HUES6 (cell line): ENCODE measurements at regions not wholly inside any gene's neighbourhood (a gene's known extent, or its start where the extent isn't known, plus 50 kb on each side); places are given as distances from the start of the nearest gene placed in this dataset.

Experiments
- H3K27ac ChIP-seq: 2 replicates; pipeline ENCODE4 v1.7.0; 2013; ENCODE audit warnings: low read depth, mild to moderate bottlenecking, low read length, inconsistent platforms
- H3K27me3 ChIP-seq: 2 replicates; pipeline ENCODE4 v1.6.1; 2013; ENCODE audit warnings: low read length; ENCODE audit not compliant: control insufficient read depth, insufficient read depth
- H3K36me3 ChIP-seq: 2 replicates; pipeline ENCODE4 v1.6.1; 2013; ENCODE audit warnings: low read length; ENCODE audit not compliant: control insufficient read depth, insufficient read depth
- H3K4me1 ChIP-seq: 2 replicates; pipeline ENCODE4 v1.6.1; 2013; ENCODE audit warnings: low read length; ENCODE audit not compliant: control insufficient read depth, insufficient read depth
- H3K4me3 ChIP-seq: 2 replicates; pipeline ENCODE4 v1.5.1; 2013; ENCODE audit warnings: low read depth, low read length
- H3K9ac ChIP-seq: one replicate; pipeline ENCODE4 v1.6.1; 2013; ENCODE audit warnings: mild to moderate bottlenecking, low read length
- H3K9me3 ChIP-seq: 2 replicates; pipeline ENCODE4 v1.6.1; 2013; ENCODE audit warnings: low read depth, low read length; ENCODE audit not compliant: control insufficient read depth, insufficient read depth

- Histone ChIP-seq H3K27me3 (no peaks in the 10 kb centered on the region), H3K36me3 (no peaks in the 10 kb centered on the region), H3K4me1 (no peaks in the 10 kb centered on the region; the same call in 1 of the 2 replicates), H3K4me3 (no peak overlapping the region), H3K27ac (no peak overlapping the region), H3K9me3 (no peaks in the 10 kb centered on the region), H3K9ac (no peak overlapping the region)
Measured at GRCh38 chr19:28196961-28197360, 1016.0 kb downstream of the UQCRFS1 start.

GRCh38 chr19:28196101-28196500 lies 1016.9 kb downstream of the UQCRFS1 start:
- H3K4me3 ChIP-seq: no peak overlapping the region
- no peak overlapping the region for H3K9ac ChIP-seq
- no peaks in the 10 kb centered on the region for H3K36me3 ChIP-seq
- H3K9me3 ChIP-seq: no peaks in the 10 kb centered on the region
- H3K27ac ChIP-seq: no peak overlapping the region
- H3K27me3 ChIP-seq: no peaks in the 10 kb centered on the region
- no peaks in the 10 kb centered on the region; the same call in 1 of the 2 replicates for H3K4me1 ChIP-seq

- H3K4me1 ChIP-seq: peaks cover 18% of the 10 kb centered on the region; the same call in 1 of the 2 replicates
- H3K27me3 ChIP-seq: no peaks in the 10 kb centered on the region
Measured at GRCh38 chr19:28185646-28186045, 1027.3 kb downstream of the UQCRFS1 start.

DNA sequence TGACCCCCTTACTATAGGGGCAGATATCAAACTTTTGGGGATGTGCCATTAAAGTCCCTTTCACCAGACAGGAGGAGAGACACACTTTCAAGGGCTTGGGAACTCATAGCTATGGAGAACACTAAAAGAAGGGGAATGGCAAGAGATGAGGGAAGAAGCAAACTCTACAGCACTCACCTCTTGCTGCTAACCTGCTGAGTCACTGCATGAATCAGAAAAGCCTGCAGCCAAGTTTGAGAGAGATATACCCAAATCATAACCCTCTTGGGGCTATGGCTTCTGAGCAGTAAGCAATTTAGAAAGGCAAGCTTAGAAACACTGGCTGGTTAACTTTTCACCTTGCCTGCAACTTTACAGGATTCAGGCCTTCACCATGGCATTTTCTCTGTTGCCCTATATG lies 1028.0 kb downstream of the UQCRFS1 start:
- Histone ChIP-seq H3K4me3 (no peak overlapping the region), H3K4me1 (peaks cover 18% of the 10 kb centered on the region; the same call in 1 of the 2 replicates), H3K27me3 (no peaks in the 10 kb centered on the region), H3K9ac (no peak overlapping the region), H3K36me3 (no peaks in the 10 kb centered on the region), H3K27ac (no peak overlapping the region), H3K9me3 (peaks cover 13% of the 10 kb centered on the region; the same call in 1 of the 2 replicates)

More at GRCh38 chr19:28185646-28186045, 1027.3 kb downstream of the UQCRFS1 start:
- no peak overlapping the region for H3K27ac ChIP-seq
- peaks cover 13% of the 10 kb centered on the region; the same call in 1 of the 2 replicates for H3K9me3 ChIP-seq
- no peaks in the 10 kb centered on the region for H3K36me3 ChIP-seq
- H3K9ac ChIP-seq: no peak overlapping the region
- H3K4me3 ChIP-seq: no peak overlapping the region

DNA sequence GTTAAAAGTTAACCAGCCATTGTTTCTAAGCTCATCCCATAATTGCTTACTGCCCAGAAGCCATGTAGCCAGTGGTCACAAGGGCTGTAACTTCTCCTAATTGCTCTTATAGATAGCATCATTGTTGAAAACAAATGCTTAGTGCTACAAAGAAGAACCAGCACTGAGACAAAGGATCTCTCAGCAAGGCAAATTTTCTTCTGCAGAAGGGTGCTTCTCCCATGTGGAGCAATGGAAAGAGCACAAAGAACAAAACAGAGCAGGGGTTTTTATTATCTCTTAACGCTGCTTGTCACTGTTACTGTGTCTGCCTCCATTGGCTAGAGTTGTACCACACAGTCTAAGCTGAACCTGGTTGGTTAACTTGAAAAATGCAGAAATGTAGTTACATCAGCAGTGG lies 1036.8 kb downstream of the UQCRFS1 start:
- Histone ChIP-seq H3K27ac (no peak overlapping the region), H3K4me1 (no peaks in the 10 kb centered on the region), H3K9me3 (peaks cover 42% of the 10 kb centered on the region), H3K9ac (no peak overlapping the region), H3K4me3 (no peak overlapping the region), H3K36me3 (no peaks in the 10 kb centered on the region), H3K27me3 (no peaks in the 10 kb centered on the region)

- no peak overlapping the region for H3K4me3 ChIP-seq
- H3K9me3 ChIP-seq: peaks cover 34% of the 10 kb centered on the region
- H3K9ac ChIP-seq: no peak overlapping the region
- H3K4me1 ChIP-seq: peaks cover 40% of the 10 kb centered on the region
- no peak overlapping the region for H3K27ac ChIP-seq
- no peaks in the 10 kb centered on the region for H3K27me3 ChIP-seq
- no peaks in the 10 kb centered on the region for H3K36me3 ChIP-seq
Measured at GRCh38 chr19:28171983-28172382, 1041.0 kb downstream of the UQCRFS1 start.

DNA sequence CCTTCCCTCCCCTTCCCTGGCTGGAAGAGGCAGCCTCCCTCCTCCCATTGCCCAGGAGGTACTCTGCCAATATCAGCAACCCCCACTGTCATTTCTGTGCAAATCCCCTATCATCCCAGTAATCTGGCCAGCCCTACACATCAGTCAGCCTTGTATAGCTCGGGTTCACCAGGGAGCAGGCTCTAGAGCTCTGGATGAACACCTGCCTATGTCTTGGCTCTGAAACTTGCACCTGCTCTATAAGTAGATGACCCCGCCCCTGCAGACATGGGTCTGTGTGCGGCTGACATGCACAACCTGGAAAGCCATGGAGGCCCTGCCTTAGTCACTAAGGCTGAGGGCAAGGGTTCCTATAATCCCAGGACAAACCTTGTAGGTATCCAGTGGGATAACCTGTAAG lies 1042.9 kb downstream of the UQCRFS1 start:
- H3K9me3 ChIP-seq: peaks cover 15% of the 10 kb centered on the region; the same call in 1 of the 2 replicates
- no peaks in the 10 kb centered on the region for H3K36me3 ChIP-seq
- H3K27ac ChIP-seq: peak overlapping the region; percentile 88; the same call in 1 of the 2 replicates
- peaks cover 41% of the 10 kb centered on the region for H3K4me1 ChIP-seq
- H3K27me3 ChIP-seq: no peaks in the 10 kb centered on the region
- no peak overlapping the region; the same call in none of the 2 replicates for H3K4me3 ChIP-seq
- peak overlapping the region; percentile 74 for H3K9ac ChIP-seq

DNA sequence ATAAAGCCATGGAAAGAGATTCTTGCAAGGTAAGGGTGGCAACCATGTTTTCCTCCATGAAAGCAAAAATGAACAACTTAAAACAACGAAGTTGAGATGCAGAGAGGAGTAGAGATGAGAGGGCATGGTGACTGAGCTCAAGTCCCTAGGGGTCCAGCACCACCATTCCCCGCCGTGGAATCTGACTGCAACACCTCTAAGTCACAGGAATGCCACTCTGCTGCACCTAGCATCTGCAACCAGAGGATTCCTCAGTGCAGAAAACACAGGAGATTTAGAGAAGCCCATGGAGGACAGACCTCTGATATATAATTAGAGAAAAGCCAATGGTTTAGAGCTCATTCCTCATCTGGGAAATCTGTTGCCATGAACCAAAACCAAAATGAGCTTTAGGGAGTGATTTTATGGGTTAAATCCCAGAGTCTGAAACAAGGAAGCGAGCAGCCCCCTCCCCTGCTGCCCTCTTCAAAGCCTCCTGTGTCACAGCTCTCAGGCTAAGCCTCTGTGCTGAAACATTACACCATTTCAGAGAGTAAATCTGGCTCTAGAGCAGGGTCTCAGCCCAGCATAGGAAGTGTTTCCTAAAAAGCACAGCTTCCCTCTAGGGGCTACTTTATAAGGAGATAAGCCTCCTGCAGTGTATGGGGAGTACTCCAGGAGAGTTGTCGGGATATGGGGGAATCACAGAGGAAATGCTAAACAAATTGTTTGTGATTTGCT lies 1043.6 kb downstream of the UQCRFS1 start:
- Histone ChIP-seq H3K4me3 (peak overlapping the region; percentile 13; the same call in 1 of the 2 replicates), H3K4me1 (peaks cover 41% of the 10 kb centered on the region)

GRCh38 chr19:28168557-28168956 lies 1044.4 kb downstream of the UQCRFS1 start:
- Histone ChIP-seq H3K27me3 (no peaks in the 10 kb centered on the region), H3K27ac (peak overlapping the region; percentile 88), H3K9ac (peak overlapping the region; percentile 52)

More for the DNA sequence above, 1043.6 kb downstream of the UQCRFS1 start:
- Histone ChIP-seq H3K9me3 (peaks cover 8% of the 10 kb centered on the region; the same call in 1 of the 2 replicates), H3K27me3 (no peaks in the 10 kb centered on the region), H3K36me3 (no peaks in the 10 kb centered on the region), H3K27ac (peak overlapping the region; percentile 88; the same call in 1 of the 2 replicates), H3K9ac (peak overlapping the region; percentile 74)

DNA sequence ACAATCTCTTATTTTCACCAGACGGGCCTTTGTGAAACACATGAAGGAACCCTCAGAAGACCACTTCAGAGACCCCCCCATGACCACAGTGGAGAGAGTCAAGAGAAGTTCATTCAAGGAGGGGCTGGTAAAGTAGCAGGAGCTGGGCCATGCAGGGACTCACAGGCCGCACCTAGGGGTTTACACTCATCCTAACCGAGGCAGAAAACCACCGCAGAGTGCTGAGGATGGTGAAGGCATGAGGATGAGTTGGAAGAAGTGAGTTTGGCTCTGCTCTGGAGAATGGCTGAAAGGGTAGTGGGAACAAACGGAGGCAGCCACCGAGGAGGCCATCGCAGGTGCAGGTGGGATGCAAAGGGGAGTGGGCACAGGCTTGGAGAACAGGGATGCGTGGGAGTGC lies 1046.9 kb downstream of the UQCRFS1 start:
- Histone ChIP-seq H3K9ac (no peak overlapping the region), H3K4me3 (no peak overlapping the region), H3K36me3 (no peaks in the 10 kb centered on the region), H3K27me3 (no peaks in the 10 kb centered on the region), H3K9me3 (0 out of 2 replicates have a peak, but pooled peaks cover 4% of the 10 kb centered on the region), H3K27ac (no peak overlapping the region), H3K4me1 (peaks cover 41% of the 10 kb centered on the region)

More at GRCh38 chr19:28168557-28168956, 1044.4 kb downstream of the UQCRFS1 start:
- peaks cover 5% of the 10 kb centered on the region; the same call in 1 of the 2 replicates for H3K9me3 ChIP-seq
- no peak overlapping the region for H3K4me3 ChIP-seq
- no peaks in the 10 kb centered on the region for H3K36me3 ChIP-seq
- H3K4me1 ChIP-seq: peaks cover 41% of the 10 kb centered on the region

DNA sequence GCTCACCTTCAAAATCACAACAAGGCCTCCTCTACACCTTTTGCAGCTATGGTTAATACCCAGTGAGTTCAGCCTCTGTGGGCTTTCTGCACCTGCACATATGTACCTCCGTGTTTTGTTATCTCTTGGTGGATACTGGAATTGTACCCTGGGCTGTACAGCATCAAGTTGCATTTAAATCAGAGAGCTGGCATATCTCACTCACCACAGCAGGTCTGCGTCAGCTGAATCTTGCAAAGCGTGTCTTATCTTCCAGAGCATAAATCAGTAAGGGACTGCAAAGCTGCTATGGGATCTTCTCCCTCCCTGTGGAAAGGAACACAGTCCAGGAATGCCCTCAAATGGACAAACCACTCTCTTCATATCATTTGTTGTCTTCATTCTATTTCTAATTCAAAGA lies 1048.7 kb downstream of the UQCRFS1 start:
- Histone ChIP-seq H3K36me3 (no peaks in the 10 kb centered on the region), H3K27me3 (no peaks in the 10 kb centered on the region), H3K9ac (no peak overlapping the region), H3K4me3 (no peak overlapping the region), H3K27ac (no peak overlapping the region), H3K4me1 (peaks cover 24% of the 10 kb centered on the region), H3K9me3 (peaks cover 11% of the 10 kb centered on the region)
